ENCODE measurements at regions not wholly inside any gene's neighbourhood (a gene's known extent, or its start where the extent isn't known, plus 50 kb on each side); places are given as distances from the start of the nearest gene placed in this dataset.

DNA sequence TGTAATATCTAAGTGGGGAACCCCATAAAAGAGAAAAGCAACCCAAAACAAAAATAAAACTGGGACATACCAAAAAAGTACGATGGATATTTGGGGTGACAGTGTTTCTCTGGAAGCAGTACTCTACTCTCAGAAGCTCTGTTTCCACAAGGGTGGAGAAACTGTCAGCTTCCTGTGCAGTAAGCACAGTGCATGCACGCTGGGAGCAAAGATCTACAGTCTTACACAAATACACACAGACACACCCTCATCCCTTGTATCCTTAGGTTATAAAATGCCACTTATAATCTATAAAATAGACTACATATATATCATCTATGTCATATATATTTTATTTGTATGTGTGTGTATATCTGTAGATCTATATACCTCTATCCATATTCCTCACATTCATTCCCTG is 225.8 kb upstream of the SOX5 start:
- no peak for DNase-seq (ENCODE audit: low read depth in 1 of 2, low spot score in 1 of 2)

DNA sequence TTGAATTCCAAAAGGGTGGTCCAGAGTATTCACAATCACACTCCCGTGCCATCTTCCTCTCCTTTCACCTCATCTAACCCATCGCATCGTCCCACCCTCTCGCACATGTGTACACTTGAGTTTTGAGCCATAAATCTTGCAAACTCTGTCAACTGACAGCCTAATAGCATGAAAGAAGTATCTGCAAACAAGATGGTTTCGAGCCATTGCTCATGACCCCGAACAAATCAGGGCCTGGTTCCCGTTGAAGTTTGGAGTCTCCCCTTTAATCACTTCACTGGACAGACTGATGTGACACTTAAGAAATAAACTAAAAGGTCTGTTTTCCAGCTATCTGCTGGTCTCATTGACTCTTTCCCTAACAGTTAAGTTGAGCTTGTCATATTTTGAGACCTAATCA is 223.6 kb upstream of the SOX5 start:
- DNase-seq (ENCODE audit: low read depth in 1 of 2, low spot score in 1 of 2) = no peak

DNA sequence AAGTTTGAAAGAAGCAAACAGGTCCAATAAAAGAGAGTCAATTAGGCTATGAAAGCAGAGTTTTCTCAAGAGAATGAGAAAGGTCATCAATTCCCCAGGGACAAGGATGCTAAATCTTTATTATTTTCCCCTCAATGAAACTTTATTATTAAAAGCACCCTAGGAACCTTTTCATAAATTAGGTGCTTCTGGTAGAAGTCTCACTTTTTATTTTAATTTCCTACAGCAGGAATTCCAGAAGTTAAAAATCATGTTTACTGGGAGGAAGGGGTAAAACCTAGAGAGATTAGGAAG is 223.2 kb upstream of the SOX5 start:
- no peak for DNase-seq (ENCODE audit: low read depth in 1 of 2, low spot score in 1 of 2)

DNA sequence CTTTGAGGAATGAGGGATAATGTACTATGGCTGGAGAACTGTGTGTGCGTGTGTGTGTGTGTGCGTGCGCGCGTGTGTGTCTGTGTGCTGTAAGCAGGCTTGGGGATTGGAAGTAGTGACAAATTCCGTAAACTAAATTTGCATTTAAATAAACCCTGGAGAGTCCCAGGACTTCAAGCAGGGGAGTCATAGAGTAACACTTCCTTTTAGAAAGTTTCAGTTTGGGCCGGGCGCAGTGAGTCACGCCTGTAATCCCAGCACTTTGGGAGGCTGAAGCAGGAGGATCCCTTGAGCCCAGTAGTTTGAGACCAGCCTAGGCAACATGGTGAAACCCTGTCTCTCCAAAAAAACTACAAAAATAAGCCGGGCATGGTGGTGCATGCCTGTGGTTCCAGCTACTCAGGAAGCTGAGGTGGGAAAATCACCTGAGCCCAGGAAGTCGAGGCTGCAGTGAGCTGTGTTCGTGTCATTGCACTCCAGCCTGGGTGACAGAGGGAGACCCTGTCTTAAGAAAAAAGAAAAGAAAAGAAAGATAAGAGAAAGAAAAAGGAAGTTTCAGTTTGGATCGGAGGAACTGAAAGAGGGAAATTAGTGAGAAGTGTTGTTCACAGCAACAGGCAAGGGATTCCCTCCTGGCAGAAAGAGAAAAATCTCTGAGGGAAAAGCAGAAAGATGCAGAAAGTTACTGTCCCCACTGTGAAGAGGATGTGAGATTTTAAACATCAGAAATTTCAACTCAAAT is 222.7 kb upstream of the SOX5 start:
- no peak for DNase-seq (ENCODE audit: low read depth in 1 of 2, low spot score in 1 of 2)

DNA sequence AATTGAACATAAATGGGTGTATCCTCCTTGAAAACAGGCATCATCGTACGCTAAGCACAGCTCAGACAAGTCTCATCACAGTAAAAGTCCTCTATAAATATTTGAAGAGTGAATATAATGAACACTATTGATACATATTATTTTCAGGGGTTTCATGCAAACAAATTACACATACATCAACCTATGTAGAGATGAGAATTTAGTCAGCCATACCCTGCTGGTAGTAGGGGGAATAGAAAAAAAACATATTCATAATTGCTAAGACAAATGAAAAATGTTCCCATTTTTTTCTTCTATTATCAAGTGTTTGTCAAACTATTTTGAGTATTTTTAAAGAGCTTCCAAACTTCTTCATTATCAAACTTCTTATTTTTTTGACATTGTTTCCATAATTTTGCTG is 205.6 kb upstream of the SOX5 start:
- DNase-seq (ENCODE audit: low read depth in 1 of 2, low spot score in 1 of 2) = no peak

DNA sequence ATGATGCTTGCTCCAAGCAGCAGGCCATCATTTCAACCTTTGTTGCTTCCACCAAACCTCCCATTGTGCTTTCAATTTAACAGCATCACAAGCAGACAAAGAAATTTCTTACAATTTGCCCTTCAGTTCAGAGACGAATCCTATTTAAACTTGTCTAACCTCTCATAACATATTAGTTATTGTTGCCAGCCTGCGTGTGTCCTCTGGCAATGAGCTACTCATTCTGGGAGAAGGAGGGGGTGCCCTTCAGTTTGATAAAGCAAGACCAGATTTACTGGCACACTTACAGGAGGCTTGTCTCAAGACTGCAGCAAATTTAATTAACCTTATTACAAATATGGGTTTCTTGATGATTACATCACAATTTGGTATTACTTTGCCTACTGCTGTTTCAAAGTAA is 203.6 kb upstream of the SOX5 start:
- no peak for DNase-seq (ENCODE audit: low read depth in 1 of 2, low spot score in 1 of 2)

DNA sequence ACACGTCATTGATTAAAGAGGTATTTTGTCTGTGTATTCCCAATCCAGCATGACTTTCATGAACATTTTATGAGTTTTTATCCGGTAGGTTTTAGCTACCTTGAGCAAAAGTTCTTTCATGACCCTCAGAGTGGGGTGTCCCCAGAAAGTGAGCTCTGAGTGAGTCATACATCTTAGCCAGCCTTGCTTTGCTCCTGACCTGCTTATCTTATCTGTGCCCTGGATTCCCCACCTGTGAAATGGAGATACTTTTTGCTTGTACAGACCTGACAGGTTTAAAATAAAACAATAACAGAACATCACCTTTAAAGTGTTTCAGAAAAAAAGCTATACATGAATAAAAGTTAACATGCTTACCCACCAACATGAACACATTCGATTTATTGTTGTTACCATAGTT is 202.8 kb upstream of the SOX5 start:
- DNase-seq (ENCODE audit: low read depth in 1 of 2, low spot score in 1 of 2) = no peak

DNA sequence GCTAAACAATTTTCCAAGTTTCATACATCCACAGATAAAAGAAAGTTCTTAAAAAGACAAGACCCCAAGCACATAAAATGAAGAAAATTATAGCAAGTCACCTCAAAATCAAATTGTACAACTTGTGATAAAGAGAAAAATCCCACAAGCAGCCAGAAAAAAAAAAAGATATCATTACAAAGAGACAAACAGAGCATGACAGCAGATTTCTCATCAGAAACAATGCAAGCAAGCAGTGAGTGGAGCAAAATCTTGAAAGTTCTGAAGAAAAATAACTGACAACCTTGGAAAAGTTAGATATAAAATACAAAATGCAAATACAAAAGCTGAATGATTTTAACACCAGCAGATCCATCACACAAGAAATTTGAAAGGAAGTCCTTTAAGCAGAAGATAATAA is 194.5 kb upstream of the SOX5 start:
- DNase-seq (ENCODE audit: low read depth in 1 of 2, low spot score in 1 of 2) = no peak

DNA sequence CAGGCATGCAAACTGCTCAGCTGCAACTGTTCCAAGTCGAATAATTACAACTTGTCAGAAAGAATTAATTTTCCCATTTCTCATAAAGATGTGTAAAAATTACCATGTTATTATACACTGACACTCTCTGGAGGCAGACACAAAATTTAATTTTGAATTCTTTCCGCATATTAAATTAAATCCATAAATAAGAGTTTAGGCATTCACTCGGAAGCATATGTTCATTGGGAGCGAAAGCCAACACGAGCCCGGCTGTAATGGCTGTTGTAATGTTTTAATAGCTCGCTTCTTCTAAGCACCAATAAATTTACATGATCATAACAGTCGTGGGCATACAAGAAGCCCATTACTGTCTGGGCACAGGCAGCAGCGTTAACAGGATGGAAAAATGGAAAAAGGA is 189.6 kb upstream of the SOX5 start:
- DNase-seq (ENCODE audit: low read depth in 1 of 2, low spot score in 1 of 2) = no peak

DNA sequence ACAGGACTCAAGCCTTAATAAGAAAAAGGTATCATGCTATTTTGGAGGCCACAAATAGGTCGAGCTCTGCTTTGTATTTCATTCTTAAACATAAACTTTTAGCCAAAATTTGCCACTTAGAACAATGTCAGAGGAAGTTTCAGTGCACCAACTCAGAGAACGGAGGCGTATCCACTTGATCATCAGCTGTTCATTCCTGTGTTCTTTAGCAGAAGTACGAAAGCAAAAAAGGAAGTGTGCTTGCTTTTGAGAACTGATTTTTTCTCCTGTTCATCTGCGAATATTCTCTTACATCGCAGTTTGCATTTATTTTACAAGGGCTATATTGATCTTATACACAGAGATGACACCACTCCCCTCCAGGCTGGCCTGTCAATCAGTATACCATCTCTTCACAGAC is 188.6 kb upstream of the SOX5 start:
- no peak for DNase-seq (ENCODE audit: low read depth in 1 of 2, low spot score in 1 of 2)

DNA sequence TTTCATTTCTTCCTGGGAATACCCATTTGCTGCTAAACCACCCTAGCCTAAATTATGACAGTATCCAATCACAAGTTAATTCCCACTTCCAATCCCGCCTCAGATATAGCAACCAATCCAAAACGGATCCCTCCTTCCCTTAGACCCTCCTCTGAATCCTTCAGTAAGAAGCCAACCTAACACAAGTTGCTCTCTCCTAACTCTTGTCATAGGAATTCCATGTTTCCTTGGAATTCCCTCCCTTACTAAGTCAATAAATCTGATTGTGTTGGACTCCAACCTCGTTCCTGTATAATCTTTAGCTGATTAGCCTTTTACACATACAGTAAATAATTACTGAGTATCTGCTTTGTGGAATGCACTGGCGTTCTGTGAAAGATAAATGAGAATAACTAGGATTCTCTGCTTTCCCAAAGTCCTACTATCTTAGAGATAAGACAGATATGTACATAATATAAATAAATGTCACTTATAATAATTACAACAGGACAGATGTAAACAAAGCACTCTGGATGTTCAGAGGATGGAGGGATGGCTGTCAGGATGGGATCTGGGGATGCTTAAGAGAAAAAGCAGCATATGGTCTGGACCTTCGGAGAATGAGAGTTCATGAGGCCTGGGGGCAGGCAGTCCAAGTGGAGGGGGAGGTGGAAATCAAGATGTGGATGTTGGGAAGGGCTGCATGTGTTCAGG is 185.8 kb upstream of the SOX5 start:
- DNase-seq (ENCODE audit: low read depth in 1 of 2, low spot score in 1 of 2) = no peak

DNA sequence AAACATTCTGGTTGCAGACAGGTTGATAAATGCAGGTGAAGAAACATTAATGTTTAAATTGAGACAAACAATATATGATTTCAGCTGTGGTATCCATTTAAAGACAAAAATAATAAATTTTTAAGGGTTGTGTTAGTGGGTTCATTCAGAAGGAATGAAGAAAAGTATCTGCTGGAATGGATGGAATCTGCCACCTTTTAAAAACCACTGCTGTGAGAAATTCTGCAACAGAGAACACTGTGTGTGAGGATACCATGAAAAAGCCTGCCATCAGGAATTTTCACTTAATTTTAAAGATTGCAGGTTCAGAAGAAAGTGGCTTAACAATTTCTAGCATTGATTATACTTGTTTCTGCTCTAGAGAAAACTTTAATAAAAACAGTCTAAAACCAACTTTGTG is 184.6 kb upstream of the SOX5 start:
- DNase-seq (ENCODE audit: low read depth in 1 of 2, low spot score in 1 of 2) = no peak

DNA sequence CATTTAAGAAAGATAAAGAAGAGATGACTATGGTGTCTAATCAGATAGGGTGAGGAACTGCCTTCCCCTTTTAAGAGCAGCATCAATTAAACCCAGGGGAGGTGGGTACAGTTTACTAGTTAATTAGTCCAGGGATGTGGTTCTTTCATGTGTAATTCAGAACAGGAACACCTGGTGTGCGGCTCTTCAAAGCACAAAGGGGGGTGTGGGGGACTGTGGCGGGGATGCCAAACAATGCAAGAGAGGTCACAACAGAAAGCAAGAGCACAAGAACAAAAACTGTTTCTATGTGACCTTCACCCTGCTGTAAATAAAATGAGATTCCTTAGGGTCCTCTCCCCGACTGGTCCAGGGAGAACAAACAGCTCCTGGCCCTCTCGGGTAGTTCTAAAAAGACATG is 183.9 kb upstream of the SOX5 start:
- DNase-seq (ENCODE audit: low read depth in 1 of 2, low spot score in 1 of 2) = no peak

DNA sequence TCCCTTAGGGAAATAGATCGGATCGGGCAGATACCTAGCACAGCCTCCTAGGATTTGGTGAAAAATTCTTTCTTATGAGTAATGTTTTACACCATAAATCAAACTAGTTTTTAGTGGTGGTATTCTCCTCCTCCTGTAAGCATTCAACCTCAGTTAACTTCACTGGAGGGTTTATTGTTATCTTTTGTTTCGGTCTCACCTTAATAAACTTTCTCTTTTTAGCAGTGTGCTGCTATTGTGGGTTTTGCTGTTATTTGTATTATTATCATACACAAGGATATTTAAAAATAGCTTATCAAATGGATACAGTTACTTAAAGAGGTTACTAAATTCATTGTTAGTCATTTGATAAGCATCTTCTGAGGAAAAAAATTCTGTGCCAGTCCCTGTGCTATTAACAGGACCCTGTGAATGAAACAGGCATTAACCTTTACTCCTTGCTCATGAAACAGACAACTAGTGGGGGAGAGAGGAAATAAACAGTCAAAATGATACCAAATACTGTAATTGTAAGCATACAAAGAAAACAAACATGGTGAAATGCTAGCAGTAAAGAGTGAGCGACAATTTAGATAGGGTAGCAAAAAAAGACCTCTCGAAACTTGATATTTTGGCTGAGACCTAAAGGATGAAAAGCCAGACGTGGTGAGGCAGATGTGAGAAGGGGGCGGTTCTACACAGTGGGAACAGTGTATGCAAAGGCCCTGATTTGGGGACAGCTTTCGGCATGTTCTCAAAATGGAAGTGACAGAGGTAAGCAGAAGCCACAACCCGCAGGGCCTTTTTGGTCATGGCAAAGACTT is 178.7 kb upstream of the SOX5 start:
- no peak for DNase-seq (ENCODE audit: low read depth in 1 of 2, low spot score in 1 of 2)

DNA sequence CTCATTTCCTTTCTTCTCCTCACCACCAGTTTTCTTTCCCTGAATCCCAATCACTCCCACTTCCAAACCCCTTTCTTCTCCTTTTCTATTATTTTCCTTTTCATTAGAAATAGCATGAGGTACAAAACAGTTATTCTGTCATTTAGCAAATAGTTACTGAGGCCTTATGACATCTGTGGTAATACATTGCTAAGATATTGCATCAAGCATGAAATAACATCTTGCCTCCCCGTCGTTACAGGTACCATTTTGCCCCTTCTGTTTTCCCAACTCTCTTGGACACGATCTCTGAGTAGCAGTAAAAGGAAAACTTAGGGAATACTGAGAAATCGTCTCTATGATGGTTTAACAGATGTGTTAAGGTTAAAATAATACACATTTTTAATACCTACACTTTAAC is 175.8 kb upstream of the SOX5 start:
- DNase-seq (ENCODE audit: low read depth in 1 of 2, low spot score in 1 of 2) = no peak

DNA sequence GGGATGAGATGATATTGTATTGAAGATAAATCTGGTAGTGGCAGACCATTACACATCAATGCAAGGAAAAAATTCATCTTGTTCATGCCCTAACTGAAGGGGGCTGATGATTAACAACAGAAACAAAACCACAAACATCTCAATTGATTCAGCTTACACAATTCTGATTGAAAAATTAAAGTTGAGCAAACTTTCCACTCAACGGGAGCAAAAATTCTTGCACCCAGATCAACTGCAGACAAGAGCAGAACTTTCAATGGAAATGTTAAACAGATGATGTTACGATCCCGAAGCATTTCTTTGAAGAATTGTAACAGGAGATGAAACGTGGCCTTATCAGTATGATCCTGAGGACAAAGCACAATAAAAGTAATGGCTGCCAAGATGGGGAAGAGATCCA is 172.4 kb upstream of the SOX5 start:
- DNase-seq (ENCODE audit: low read depth in 1 of 2, low spot score in 1 of 2) = no peak

DNA sequence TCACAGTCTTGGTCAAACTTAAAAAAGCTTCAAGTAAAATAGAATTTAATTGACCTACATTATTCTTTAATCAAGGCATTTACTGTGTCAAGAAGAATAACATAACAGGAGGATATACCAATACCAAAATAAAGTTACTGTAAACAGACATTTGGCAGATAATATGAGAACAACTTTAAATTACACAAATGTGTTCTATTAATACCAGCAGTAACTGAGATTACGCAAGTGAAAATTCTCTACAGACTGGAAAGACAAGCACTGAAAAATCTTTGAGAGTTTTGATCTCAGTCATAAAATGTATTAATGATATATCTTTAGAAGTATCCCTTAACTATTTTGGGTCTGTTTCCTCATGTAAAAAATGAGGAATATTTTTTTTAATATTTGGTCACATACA is 169.2 kb upstream of the SOX5 start:
- DNase-seq (ENCODE audit: low read depth in 1 of 2, low spot score in 1 of 2) = no peak

DNA sequence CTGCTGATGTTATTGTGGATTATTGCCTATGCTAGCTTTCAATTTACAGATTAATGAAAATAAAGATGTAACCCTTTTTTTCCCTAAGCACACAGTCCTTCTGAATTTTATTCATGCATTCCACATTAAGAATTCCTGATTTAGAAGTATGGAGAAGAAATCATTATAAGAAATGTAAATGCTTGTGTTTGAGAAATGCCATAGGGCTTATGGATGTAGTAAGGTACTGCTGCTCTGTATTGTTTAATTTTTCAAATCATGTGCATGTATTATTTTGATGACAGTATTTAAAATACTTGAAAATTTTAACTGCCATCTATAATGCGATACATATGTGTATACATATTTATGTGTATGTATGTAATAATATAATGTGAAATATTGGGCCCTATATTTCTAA is 167.1 kb upstream of the SOX5 start:
- DNase-seq (ENCODE audit: low read depth in 1 of 2, low spot score in 1 of 2) = no peak

DNA sequence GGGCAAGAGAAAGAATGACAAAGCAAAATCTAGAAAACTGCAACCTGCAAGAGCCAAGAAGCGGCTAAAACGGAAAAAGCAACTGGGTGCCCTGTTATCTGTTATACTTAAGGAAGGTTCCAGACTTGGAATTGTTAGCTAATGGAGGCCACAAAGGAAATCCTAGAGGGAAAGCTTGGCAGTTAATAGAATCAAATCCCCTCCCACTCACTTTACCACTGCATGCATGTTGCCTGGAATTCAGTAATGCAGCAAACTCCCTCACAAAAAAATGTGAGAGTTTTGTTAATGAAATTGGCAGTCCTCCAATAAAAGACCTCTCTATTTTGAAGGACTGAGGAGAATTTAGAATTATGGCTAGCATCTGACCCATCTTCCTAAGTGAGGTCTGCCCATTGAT is 164.2 kb upstream of the SOX5 start:
- no peak for DNase-seq (ENCODE audit: low read depth in 1 of 2, low spot score in 1 of 2)

DNA sequence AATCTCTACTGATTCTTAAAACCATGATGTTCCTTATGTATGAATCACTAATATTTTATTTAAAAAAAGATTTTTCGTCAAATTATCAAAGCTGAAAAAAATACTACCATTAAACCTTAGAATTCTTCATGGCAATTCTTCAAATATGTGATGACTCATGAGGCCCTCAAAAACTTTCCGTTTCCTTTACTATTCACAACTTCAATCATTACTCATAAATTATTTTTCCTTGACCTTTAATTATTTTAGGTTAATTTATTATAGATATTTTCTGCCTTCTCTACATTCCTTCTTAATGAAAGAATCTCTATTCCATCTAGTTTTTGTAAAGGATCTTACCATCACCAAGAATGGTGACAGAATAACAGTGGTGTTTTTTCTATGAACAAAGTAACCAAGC is 162.1 kb upstream of the SOX5 start:
- DNase-seq (ENCODE audit: low read depth in 1 of 2, low spot score in 1 of 2) = no peak

DNA sequence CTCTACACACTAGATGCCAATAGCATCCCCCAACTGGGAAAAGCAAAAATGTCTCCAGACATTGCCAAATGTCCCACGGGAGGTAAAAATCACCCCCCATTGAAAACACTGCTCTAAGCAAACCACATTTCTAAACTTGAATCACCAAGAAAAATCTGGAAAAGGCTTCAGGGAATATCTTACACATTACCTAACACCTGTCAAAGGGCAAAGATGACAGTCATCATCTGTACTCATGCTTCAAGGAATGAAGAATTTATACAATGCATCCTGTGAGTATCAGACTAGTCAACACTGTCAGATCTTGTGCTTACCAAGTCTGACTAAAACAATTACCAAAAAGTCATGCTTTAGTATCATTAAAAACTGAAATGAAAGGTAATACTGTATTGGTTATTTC is 161.6 kb upstream of the SOX5 start:
- DNase-seq (ENCODE audit: low read depth in 1 of 2, low spot score in 1 of 2) = no peak

DNA sequence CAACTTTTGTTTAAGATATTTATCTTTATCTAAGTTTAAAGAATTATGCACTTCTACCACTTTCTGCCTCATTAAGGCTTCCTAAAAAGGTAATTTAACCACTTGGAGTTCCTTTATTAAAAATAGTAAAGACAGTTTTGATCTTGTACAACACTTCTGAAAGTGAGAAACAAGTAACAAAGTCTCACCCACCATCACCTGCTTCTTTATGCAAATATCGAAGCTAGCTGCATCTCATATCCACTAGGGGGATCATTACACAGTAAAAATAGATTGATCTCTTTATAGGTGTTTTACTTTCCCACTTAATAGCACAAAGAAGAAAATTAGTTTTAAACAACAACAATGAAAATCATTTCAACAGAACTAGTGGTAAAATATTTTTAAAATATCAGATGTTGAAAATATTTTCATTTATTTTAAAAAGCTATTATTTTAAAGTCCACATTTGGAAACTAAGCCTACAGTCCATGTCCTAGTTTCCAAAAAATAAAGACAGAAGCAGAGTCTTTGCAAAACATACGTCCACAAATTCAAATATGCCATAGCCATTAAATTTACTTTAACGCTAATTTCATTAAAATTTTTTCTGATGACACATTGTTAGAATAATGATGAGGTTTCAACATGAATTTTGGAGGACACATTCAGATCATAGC is 160.0 kb upstream of the SOX5 start:
- no peak for DNase-seq (ENCODE audit: low read depth in 1 of 2, low spot score in 1 of 2)

All from stimulated activated CD4-positive, alpha-beta T cell treated with anti-CD3 and anti-CD28 coated beads, Interleukin-15, amount 100 ng/mL, for 1 hour (primary cell).